Stimulated activated CD4-positive, alpha-beta T cell treated with anti-CD3 and anti-CD28 coated beads, Interleukin-4, amount 100 ng/mL, for 48 hours (primary cell): ENCODE measurements at regions not wholly inside any gene's neighbourhood (a gene's known extent, or its start where the extent isn't known, plus 50 kb on each side); places are given as distances from the start of the nearest gene placed in this dataset.

Experiments
- DNase-seq, 2 donors: peaks; one replicate each; pipeline ENCODE4 v3.0.0-alpha.2; 2020; ENCODE audit warnings: low read depth in 2 of 2

DNA sequence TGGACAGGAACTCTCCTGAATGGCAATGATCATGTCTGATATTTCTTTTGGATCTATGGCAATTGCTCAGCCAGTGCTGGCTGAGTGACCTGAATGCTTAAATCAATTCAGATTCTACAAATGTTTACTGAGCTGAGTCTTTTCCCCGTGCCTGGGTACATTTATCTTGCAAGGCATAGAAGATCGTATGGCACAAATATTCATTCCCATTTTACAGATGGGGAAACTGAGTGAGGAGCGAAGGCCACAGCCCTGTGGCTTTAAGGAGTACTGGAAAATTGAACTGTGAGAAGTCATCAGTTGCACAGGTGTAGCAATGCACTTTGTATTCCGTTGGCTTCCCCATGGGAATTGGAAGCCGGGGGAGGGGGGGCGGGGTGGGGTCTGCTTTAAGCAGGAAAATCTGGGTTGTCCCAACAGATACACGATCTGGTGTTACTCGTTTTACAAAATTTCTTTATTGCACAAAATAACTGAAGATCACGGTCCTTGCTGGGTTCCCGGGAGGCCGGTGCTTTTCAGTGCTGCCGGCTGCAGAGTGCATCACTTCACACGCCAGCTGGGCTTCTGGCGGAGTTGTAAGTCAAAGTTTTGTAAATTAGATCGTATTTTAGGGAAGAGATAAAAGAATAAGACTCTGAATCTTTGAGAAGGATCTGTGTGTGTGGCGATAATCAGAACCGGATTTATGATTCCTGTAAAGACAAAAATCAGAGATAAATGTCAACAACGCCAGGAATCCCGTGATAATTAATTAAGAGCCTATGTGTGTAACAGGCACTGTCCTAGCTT lies 75.0 kb upstream of the MAP1LC3B2 start:
- DNase-seq, result no peak

DNA sequence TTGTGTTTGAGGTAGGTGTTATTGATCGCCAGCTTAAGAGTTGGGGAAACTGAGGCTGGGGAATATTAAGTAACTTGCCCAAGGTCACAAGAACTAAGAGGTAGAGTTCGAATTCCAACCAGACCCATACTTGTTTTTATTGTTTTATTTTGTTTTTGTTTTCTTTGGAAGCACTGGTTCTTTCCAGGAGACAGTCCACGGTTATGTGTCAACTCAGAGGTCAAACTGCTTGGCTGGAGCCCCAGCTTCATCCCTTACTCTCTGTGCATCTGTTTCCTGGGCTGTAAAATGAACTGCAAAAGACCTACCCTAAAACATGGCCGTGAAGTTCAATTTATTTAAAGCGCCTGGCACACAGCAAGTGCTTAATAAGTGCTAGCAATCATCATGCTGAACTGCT lies 74.4 kb upstream of the MAP1LC3B2 start:
- no peak for DNase-seq

DNA sequence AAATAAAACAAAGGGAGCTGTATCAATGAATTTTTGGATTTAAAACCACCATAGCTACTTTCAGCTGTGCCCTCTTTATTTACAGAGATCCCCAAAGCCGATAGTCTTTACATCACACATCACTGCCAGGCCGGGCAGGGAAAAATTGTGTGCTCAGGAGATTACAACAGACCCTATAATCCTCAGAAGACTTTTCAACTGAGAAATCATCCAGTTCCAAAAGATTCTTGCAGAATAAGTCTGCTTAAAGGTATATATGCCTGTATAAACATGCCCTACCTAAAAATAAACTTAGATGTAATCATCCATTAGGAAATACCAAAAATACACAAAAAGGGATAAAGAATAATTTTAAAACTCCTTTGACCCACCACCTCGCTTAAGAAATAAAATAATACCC lies 70.1 kb upstream of the MAP1LC3B2 start:
- no peak for DNase-seq

DNA sequence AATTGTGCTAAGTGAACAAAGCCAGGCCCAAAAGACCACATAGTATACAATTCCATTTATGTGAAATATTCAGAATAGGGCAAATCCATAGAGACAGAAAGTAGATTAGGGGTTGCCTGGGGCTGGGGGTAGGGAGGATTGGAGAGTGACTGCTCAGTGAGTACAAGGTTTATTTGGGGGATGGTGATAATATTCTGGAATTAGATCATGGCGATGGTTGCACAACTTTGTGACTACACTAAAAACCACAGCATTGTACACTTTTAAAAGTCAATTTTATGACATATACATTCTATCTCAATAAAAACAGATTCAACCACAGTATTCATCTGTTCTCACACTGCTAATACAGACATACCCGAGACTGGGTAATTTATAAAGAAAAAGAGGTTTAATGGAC lies 68.7 kb upstream of the MAP1LC3B2 start:
- no peak for DNase-seq

DNA sequence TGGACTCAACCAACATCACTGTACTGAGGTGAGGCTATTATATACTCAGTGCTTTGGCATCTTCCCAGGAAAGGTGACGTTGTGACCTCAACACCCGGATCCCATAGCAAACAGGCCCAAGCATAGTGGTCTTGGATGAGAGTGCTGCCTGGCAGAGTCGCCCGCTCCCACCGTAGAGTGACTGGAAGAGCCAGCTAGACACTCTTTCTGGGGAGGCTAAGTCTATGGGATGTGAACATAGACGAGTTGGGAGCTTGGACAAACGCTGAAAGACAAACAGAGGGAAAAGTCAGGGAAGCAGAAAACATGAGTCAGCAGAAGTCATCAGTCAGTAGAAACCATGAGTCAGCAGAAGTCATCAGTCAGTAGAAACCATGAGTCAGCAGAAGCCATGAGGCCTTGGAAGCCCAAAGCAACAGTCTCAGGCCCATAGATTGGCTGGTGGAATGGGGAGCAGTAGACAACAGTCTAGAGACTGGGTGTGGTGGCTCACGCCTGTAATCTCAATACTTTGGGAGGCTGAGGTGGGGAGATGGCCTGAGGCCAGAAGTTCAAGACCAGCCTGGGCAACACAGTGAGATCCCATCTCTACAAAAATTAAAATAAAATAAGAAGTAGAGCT lies 66.4 kb upstream of the MAP1LC3B2 start:
- DNase-seq, result no peak

DNA sequence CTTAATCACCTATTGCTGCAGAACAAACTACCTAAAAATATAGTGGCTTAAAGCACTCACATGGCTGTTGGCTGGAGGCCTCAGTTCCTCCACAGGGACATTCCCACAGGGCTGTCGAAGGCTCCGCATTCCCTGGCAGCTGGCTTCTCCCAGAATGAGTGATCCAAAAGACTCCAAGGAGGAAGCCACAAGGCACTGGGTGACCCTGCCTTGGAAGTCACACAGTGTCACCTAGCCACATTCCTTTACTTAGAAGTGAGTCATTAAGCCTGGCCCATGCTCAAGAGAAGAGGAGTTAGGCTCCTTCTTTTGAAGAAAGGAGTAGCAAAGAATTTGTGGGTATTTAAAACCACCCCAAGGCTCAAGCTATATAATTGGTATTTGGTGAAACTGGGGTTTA lies 63.9 kb upstream of the MAP1LC3B2 start:
- DNase-seq, result no peak

DNA sequence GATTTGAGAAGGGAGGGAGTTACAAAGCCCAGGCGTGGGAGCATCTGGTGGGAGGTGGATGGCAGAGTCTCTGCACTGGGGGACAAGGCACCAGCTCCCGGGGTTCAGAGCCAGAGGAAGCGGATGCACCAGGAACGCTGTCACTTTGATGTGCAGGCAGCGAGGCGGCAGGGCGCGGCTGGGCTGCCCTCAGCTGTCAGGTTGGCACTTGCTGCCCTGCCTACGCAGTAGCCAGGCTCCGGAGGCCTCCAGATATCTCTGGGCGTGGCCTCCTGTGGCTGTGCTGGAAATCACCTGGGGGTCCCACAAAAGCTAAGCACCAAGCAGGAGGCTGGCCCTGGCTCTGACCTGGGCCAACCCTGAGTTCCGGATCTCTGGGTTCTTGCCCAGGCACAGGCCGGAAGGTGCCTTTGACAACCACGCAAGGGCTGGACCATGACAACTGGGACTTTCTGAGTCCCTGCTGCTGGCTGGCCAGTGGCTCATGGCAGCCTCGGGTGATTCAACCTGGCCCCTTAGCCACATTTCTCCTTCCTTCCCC lies 62.1 kb upstream of the MAP1LC3B2 start:
- no peak for DNase-seq

DNA sequence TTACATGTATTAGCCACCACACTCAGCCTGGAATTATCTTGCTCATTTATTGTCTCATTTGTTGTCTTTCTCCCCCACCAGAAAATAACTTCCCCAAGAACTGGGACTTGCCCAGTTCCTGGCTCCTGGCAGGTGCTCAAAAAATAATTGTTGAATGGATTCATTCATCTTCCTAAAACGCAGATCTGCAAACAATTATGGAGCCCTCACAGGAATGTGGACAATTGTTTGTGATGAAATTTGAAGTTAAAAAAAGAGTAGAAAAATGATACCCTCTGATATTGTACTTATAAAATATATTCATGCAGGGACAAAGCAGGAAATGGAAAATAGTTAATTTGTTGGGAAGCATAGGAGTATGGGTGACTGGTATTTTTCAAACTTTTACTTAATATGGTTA lies 60.7 kb upstream of the MAP1LC3B2 start:
- no peak for DNase-seq

DNA sequence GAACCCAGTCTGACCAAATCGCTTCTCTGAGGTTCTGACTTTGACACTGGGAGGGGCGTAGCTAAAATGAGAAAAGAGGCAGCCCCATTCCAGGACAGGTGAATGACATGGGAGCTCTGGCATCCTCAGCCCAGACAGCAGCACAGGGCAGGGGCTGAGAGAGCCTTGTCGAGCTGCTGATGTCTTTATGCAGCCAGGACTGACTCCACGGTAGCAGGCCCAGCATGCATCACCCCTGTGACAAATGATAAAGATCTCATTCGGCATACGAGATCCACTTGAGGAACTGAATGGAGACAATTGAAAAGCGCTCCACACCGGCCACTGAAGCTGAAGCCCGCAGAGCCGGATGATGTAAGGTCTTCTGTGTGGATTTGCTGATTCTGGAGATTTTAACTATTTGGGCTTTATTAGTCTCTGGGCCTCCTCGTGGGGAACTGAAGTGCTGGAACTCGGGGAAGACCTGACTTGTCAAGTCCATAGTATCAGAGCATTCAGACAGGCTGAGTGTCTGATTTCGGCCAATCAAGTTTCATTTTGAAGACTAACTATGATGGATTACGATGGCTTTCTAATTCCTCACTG lies 56.9 kb upstream of the MAP1LC3B2 start:
- no peak for DNase-seq

DNA sequence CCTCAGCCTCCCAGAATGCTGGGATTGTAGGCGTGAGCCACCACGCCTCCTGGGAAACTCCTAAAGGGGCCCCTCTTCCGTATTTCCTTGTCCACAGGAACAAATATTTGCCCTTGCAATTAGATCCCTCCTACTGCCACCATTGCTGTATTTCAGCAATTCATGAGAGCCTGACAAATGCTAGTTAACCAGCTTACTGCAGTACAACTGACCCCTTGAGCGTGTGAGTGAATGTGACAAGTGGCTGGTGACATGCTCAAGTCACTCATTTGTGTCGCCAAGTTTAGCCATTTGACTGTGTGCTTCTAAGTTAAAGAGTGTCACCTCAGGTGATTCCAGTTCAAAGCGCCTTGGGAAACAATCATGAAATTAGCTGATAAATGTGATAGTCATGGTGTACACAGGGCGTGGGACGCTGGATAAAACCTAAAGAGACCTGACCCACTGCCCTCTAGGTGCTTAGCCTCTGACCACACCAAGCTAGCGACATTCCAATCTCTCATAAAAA lies 56.1 kb upstream of the MAP1LC3B2 start:
- no peak for DNase-seq

DNA sequence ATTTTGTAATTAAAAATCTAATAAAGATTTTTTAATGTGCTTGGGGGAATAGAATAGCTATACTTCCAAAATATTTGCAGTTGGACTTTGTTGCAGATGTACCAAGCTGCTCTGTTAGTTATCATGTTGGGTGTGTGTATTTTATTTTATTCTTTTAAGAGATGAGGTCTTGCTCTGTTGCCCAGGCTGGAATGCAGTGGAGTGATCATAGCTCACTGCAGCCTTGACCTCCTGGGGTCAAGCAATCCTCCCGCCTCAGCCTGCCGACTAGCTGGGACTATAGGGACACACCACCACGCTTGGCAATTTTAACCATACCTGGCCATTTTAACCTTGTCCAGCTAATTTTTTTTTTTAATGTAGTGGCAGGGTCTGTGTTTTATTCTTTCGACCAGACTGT lies 54.7 kb upstream of the MAP1LC3B2 start:
- DNase-seq, result no peak

DNA sequence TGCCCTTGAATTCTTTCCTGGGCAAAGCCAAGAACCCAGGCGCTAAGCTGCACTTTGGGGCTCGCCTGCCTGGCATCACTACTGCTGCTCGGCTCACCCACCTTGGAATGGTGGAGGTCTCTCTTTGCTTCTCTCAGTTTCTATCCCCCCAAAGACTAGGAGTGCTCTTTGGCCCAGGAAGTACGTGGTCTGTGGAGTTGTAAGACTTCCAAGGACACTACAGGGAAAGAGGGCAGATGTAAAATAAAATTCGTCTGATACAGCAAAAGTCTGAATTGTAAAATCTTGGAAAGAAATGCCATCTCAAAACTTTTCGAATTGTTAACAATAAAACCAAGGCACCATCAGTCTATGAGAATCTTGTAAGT lies 52.5 kb upstream of the MAP1LC3B2 start:
- no peak for DNase-seq

DNA sequence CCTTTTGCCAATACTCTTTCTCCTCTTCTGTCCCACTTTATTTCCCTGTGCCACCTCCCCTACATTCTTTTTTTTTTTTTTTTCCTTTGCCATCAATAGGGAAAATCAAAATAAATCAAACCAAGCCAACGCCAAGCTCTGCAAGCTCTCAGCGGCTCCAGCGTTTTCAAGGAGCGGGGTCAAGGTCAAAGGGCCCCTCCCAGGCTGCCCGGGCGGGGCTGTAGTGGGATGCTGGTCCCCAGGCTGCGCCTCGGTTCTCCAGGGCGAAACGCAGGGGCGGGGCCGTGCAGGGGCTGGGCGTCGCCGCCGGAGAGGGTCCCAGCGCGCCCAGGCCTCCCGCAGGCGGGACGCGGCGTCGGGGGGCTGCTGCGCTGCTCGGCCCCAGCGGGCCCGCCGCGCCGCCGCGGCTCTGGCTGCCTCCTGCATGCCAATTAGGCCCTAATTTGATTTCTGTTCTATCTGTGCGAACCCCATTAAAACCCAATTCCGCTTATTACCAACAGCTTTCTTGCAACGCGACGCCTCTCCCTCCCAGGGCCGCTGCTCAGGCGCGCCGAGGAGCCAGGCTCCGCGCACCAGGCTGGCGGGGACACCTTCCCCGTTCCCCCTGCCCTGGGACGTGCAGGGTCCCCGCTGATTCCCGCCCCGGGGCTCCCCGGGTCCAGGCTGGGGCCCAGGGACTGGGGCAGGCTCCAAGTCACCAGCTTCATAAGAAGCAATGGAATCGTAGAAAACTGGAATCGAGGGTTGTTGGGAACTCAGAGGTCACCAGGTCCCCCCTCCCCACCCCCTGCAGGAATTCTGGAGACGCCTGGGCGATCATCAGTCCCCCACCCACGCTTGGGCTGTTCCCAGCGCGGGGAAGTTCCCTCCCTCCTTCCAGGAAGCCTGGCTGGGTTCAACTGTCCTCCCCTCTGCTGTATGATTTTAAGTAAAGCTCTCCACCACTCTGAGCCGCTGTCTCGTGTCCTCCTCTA lies 50.7 kb upstream of the MAP1LC3B2 start:
- no peak for DNase-seq
